ENCODE measurements at regions not wholly inside any gene's neighbourhood (a gene's known extent, or its start where the extent isn't known, plus 50 kb on each side); places are given as distances from the start of the nearest gene placed in this dataset.

GRCh38 chr17:36837939-36838272 is 99.4 kb upstream of the LHX1 start:
- no peak for TF ChIP-seq CTCF (IDR thresholded peaks at IDR 0.05)
- intact Hi-C loops (cut with DNase I), result no loop called here
- Histone ChIP-seq H3K36me3 (no peaks in the 10 kb centered on the region), H3K9me3 (no peaks in the 10 kb centered on the region), H3K4me1 (no peaks in the 10 kb centered on the region), H3K27ac (no peak overlapping the region), H3K27me3 (peaks cover 8% of the 10 kb centered on the region), H3K4me3 (no peak overlapping the region)
- ATAC-seq, result no peak
- no peak for DNase-seq

- TF ChIP-seq CTCF (IDR thresholded peaks at IDR 0.05), result no peak
- intact Hi-C loops (cut with DNase I), result no loop called here
- Histone ChIP-seq H3K9me3 (no peaks in the 10 kb centered on the region), H3K27ac (no peak overlapping the region), H3K36me3 (no peaks in the 10 kb centered on the region), H3K4me1 (no peaks in the 10 kb centered on the region), H3K4me3 (no peak overlapping the region), H3K27me3 (peaks cover 16% of the 10 kb centered on the region)
- ATAC-seq, result no peak
- DNase-seq, result no peak
Measured at GRCh38 chr17:36839256-36839655, 98.0 kb upstream of the LHX1 start.

- Histone ChIP-seq H3K27me3 (peaks cover 16% of the 10 kb centered on the region), H3K27ac (no peak overlapping the region), H3K4me3 (no peak overlapping the region), H3K36me3 (no peaks in the 10 kb centered on the region), H3K4me1 (no peaks in the 10 kb centered on the region), H3K9me3 (no peaks in the 10 kb centered on the region)
- no peak for ATAC-seq
- TF ChIP-seq CTCF (IDR thresholded peaks at IDR 0.05), result no peak
- no peak for DNase-seq
- intact Hi-C loops (cut with DNase I), result no loop called here
Measured at GRCh38 chr17:36840796-36841195, 96.5 kb upstream of the LHX1 start.

GRCh38 chr17:36842231-36842819 is 95.0 kb upstream of the LHX1 start:
- intact Hi-C loops (cut with DNase I), result no loop called here
- peaks cover 22% of the 10 kb centered on the region for H3K27me3 ChIP-seq
- ATAC-seq, result no peak
- H3K27ac ChIP-seq, result no peak overlapping the region
- DNase-seq, result no peak
- TF ChIP-seq CTCF (IDR thresholded peaks at IDR 0.05), result no peak
- no peaks in the 10 kb centered on the region for H3K9me3 ChIP-seq
- no peaks in the 10 kb centered on the region for H3K4me1 ChIP-seq
- H3K4me3 ChIP-seq, result no peak overlapping the region
- no peaks in the 10 kb centered on the region for H3K36me3 ChIP-seq

DNA sequence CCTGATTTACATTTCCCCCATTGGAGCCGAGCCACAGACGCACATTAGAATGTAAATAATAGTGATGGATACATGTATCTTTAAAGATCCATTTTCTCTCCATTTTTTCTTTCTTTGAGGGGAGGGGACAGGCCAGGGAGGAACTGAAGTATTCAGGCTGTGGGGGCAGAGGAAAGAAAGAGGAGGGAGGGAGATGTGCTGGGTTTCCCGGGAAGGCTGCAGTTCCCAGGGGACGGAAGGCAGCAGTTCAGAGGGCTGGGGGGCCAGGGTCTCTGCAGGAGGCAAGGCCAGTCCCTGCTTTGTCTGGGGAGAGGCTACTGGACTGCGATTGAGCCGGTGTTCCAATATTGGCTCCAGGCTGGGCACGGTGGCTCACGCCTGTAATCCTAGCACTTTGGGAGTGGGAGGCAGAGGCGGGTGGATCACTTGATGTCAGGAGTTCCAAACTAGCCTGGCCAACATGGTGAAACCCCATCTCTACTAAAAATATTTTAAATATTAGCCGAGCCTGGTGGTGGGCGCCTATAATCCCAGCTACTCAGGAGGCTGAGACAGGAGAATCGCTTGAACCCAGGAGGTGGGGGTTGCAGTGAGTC is 94.2 kb upstream of the LHX1 start:
- DNase-seq, result no peak
- TF ChIP-seq CTCF (IDR thresholded peaks at IDR 0.05), result no peak
- Histone ChIP-seq H3K9me3 (no peaks in the 10 kb centered on the region), H3K36me3 (no peaks in the 10 kb centered on the region), H3K4me1 (no peaks in the 10 kb centered on the region), H3K27ac (no peak overlapping the region), H3K4me3 (no peak overlapping the region), H3K27me3 (peaks cover 22% of the 10 kb centered on the region)
- ATAC-seq, result no peak
- intact Hi-C loops (cut with DNase I), result no loop called here

DNA sequence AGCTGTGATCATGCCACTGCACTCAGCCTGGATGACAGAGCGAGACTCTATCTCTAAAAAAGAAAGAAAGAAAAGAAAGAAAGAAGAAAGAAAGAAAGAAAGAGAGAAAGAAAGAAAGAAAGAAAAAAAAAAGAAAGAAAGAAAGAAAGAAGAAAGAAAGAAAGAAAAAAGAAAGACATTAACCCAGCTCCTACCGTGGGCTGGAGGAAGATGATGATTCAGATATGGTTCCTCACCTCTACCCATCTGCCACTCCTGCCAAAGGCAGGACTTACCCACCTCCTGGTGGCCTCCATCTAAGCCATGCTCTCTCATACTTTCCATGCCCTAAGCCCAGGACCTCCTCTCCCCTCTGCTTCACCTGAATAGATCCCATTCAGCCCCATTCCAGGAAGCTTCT is 93.3 kb upstream of the LHX1 start:
- no peak for TF ChIP-seq CTCF (IDR thresholded peaks at IDR 0.05)
- ATAC-seq (no peak), DNase-seq (no peak)
- H3K4me1 ChIP-seq, result no peaks in the 10 kb centered on the region
- no peaks in the 10 kb centered on the region for H3K9me3 ChIP-seq
- H3K4me3 ChIP-seq, result no peak overlapping the region
- no peaks in the 10 kb centered on the region for H3K36me3 ChIP-seq
- H3K27me3 ChIP-seq, result peaks cover 22% of the 10 kb centered on the region
- intact Hi-C loops (cut with DNase I), result no loop called here
- H3K27ac ChIP-seq, result no peak overlapping the region
